ENCODE measurements at regions not wholly inside any gene's neighbourhood (a gene's known extent, or its start where the extent isn't known, plus 50 kb on each side); places are given as distances from the start of the nearest gene placed in this dataset.

- H3K9ac ChIP-seq, result no peak overlapping the region
- no peak overlapping the region for H3K4me3 ChIP-seq (ENCODE audit: low read depth, low read length)
- no peak for TF ChIP-seq CTCF (IDR thresholded peaks at IDR 0.05)
- peak overlapping the region; percentile 43 for H2AFZ ChIP-seq
- no peaks in the 10 kb centered on the region for H3K9me3 ChIP-seq (ENCODE audit: control insufficient read depth, low read length)
- no peaks in the 10 kb centered on the region for H3K27me3 ChIP-seq (ENCODE audit: control insufficient read depth, insufficient read depth, low read length)
- no peaks in the 10 kb centered on the region for H3K79me2 ChIP-seq
- no peaks in the 10 kb centered on the region for H3K36me3 ChIP-seq (ENCODE audit: control insufficient read depth, insufficient read depth, low read length)
- no peak overlapping the region for H3K4me2 ChIP-seq (ENCODE audit: low read length)
- peak overlapping the region; percentile 4 for H3K27ac ChIP-seq
- peaks cover 11% of the 10 kb centered on the region for H3K4me1 ChIP-seq
Observed at GRCh38 chr12:93121729-93122488, 192.8 kb upstream of the EEA1 start.

- peaks cover 11% of the 10 kb centered on the region for H3K4me1 ChIP-seq
- no peak for TF ChIP-seq CTCF (IDR thresholded peaks at IDR 0.05)
- H3K36me3 ChIP-seq (ENCODE audit: control insufficient read depth, insufficient read depth, low read length), result no peaks in the 10 kb centered on the region
- H3K9me3 ChIP-seq (ENCODE audit: control insufficient read depth, low read length), result no peaks in the 10 kb centered on the region
- H3K4me3 ChIP-seq (ENCODE audit: low read depth, low read length), result no peak overlapping the region
- H2AFZ ChIP-seq, result peak overlapping the region; percentile 43
- H3K4me2 ChIP-seq (ENCODE audit: low read length), result no peak overlapping the region
- H3K27me3 ChIP-seq (ENCODE audit: control insufficient read depth, insufficient read depth, low read length), result no peaks in the 10 kb centered on the region
- no peaks in the 10 kb centered on the region for H3K79me2 ChIP-seq
- H3K9ac ChIP-seq, result no peak overlapping the region
- H3K27ac ChIP-seq, result peak overlapping the region; percentile 4
Observed at GRCh38 chr12:93122569-93123091, 193.5 kb upstream of the EEA1 start.

GRCh38 chr12:93125126-93125525 is 196.0 kb upstream of the EEA1 start:
- H3K27ac ChIP-seq, result no peak overlapping the region
- peaks cover 11% of the 10 kb centered on the region for H3K4me1 ChIP-seq
- no peak for TF ChIP-seq CTCF (IDR thresholded peaks at IDR 0.05)

GRCh38 chr12:93126069-93126474 is 197.0 kb upstream of the EEA1 start:
- TF ChIP-seq CTCF (IDR thresholded peaks at IDR 0.05), result no peak
- Histone ChIP-seq H3K79me2 (no peaks in the 10 kb centered on the region), H3K4me1 (peaks cover 11% of the 10 kb centered on the region), H3K9me3 (ENCODE audit: control insufficient read depth, low read length) (no peaks in the 10 kb centered on the region), H2AFZ (no peak overlapping the region), H3K4me2 (ENCODE audit: low read length) (no peak overlapping the region), H3K36me3 (ENCODE audit: control insufficient read depth, insufficient read depth, low read length) (no peaks in the 10 kb centered on the region), H3K9ac (no peak overlapping the region), H3K4me3 (ENCODE audit: low read depth, low read length) (no peak overlapping the region), H3K27me3 (ENCODE audit: control insufficient read depth, insufficient read depth, low read length) (no peaks in the 10 kb centered on the region), H3K27ac (no peak overlapping the region)

More at GRCh38 chr12:93125126-93125525, 196.0 kb upstream of the EEA1 start:
- Histone ChIP-seq H3K36me3 (ENCODE audit: control insufficient read depth, insufficient read depth, low read length) (no peaks in the 10 kb centered on the region), H3K27me3 (ENCODE audit: control insufficient read depth, insufficient read depth, low read length) (no peaks in the 10 kb centered on the region), H3K79me2 (no peaks in the 10 kb centered on the region), H3K4me3 (ENCODE audit: low read depth, low read length) (no peak overlapping the region), H3K9me3 (ENCODE audit: control insufficient read depth, low read length) (no peaks in the 10 kb centered on the region), H2AFZ (no peak overlapping the region), H3K9ac (no peak overlapping the region), H3K4me2 (ENCODE audit: low read length) (no peak overlapping the region)
